DMS153 treated with DMSO at 0.1 percent for 48 hours (cell line): ENCODE measurements at regions not wholly inside any gene's neighbourhood (a gene's known extent, or its start where the extent isn't known, plus 50 kb on each side); places are given as distances from the start of the nearest gene placed in this dataset.
"Not testable (repeated sequence)": the region's sequence is repeated elsewhere in the genome, so short reads cannot be mapped to it uniquely, and the experiment has no call there.

Experiments used
- DNase-seq: peaks from one replicate; lab custom pipeline; 2025; ENCODE audit not compliant: unreplicated experiment; lab: John Stamatoyannopoulos, UW

- DNase-seq, result no peak
These were observed 97.2 kb downstream of the KDR start for GRCh38 chr4:55028196-55028595.

- DNase-seq, result no peak
These were observed 97.8 kb downstream of the KDR start for GRCh38 chr4:55027596-55027995.

- DNase-seq, result not testable (repeated sequence)
These were observed 99.9 kb downstream of the KDR start for GRCh38 chr4:55025456-55025855.

- DNase-seq, result no peak
These were observed 102.4 kb downstream of the KDR start for GRCh38 chr4:55023030-55023429.

GRCh38 chr4:55021214-55021613 lies 104.2 kb downstream of the KDR start:
- DNase-seq, result no peak

- DNase-seq, result no peak
These were observed 105.3 kb downstream of the KDR start for GRCh38 chr4:55020131-55020530.

GRCh38 chr4:55018978-55019377 lies 106.4 kb downstream of the KDR start:
- no peak for DNase-seq

GRCh38 chr4:55018521-55018920 lies 106.9 kb downstream of the KDR start:
- DNase-seq, result no peak

GRCh38 chr4:55017406-55017805 lies 108.0 kb downstream of the KDR start:
- DNase-seq, result no peak

GRCh38 chr4:55016131-55016530 lies 109.3 kb downstream of the KDR start:
- DNase-seq, result no peak

GRCh38 chr4:55014876-55015275 lies 110.5 kb downstream of the KDR start:
- no peak for DNase-seq

GRCh38 chr4:55013431-55013955 lies 111.9 kb downstream of the KDR start:
- no peak for DNase-seq

- DNase-seq, result no peak
These were observed 112.8 kb downstream of the KDR start for GRCh38 chr4:55012363-55013230.

- DNase-seq, result no peak
These were observed 113.6 kb downstream of the KDR start for GRCh38 chr4:55011761-55012160.

- DNase-seq, result no peak
These were observed 114.8 kb downstream of the KDR start for GRCh38 chr4:55010550-55010949.

- DNase-seq, result no peak
These were observed 117.0 kb downstream of the KDR start for GRCh38 chr4:55008166-55009056.

- DNase-seq, result no peak
These were observed 119.5 kb downstream of the KDR start for GRCh38 chr4:55005910-55006309.

- no peak for DNase-seq
These were observed 120.6 kb downstream of the KDR start for GRCh38 chr4:55004831-55005230.

GRCh38 chr4:55002431-55002830 lies 123.0 kb downstream of the KDR start:
- no peak for DNase-seq

- no peak for DNase-seq
These were observed 123.9 kb downstream of the KDR start for GRCh38 chr4:55001538-55001937.

GRCh38 chr4:54999003-54999402 lies 126.4 kb downstream of the KDR start:
- no peak for DNase-seq
